IgD-negative memory B cell (primary cell): ENCODE measurements at regions not wholly inside any gene's neighbourhood (a gene's known extent, or its start where the extent isn't known, plus 50 kb on each side); places are given as distances from the start of the nearest gene placed in this dataset.

Experiments
- H3K27ac Mint-ChIP-seq, 3 donors: one replicate each; pipeline ENCODE4 v1.8.0; 2020 to 2022; ENCODE audit warnings: mild to moderate bottlenecking in 3 of 3, mixed read lengths in 3 of 3, moderate library complexity in 1 of 3
- H3K27me3 Mint-ChIP-seq: one replicate; pipeline ENCODE4 v1.8.0; 2021; ENCODE audit warnings: mixed read lengths
- H3K36me3 Mint-ChIP-seq: one replicate; pipeline ENCODE4 v1.8.0; 2020; ENCODE audit warnings: mild to moderate bottlenecking, mixed read lengths
- H3K4me1 Mint-ChIP-seq, 3 donors: one replicate each; pipeline ENCODE4 v1.8.0; 2020 to 2022; ENCODE audit warnings: mixed read lengths in 3 of 3, mild to moderate bottlenecking in 1 of 3
- H3K4me3 Mint-ChIP-seq, 4 donors: one replicate each; pipeline ENCODE4 v1.8.0; 2020 to 2022; ENCODE audit warnings: mild to moderate bottlenecking in 4 of 4, mixed read lengths in 4 of 4, moderate library complexity in 3 of 4
- H3K9me3 Mint-ChIP-seq, 3 donors: one replicate each; pipeline ENCODE4 v1.8.0; 2020 to 2021; ENCODE audit warnings: mixed read lengths in 3 of 3, mild to moderate bottlenecking in 1 of 3

DNA sequence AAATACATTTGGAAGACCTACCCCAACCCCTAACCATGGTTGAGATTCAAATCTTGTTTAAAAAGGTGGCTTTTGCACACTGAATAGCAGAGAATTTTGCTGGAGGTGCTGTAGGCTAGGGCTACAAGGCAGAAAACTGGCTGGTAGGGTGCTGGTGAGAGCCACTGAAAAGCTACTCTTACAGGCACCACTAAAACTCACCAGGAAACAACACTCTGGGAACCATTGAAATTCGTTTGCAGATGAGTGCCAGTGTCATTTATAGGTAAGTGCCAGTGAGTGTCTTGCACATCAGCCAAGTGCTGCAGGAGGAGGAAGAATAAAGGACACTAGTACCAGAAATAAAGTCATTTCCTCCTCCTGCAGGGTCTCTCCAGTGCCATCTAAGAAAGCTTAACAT is 610.2 kb downstream of the ZNF385D start:
- H3K4me1 Mint-ChIP-seq = no peaks in the 10 kb centered on the region
- H3K36me3 Mint-ChIP-seq = no peaks in the 10 kb centered on the region
- no peak overlapping the region for H3K4me3 Mint-ChIP-seq
- peaks cover 0 to 3% (median 2%) of the 10 kb centered on the region in 3 donors for H3K9me3 Mint-ChIP-seq
- no peaks in the 10 kb centered on the region for H3K27me3 Mint-ChIP-seq
- no peak overlapping the region for H3K27ac Mint-ChIP-seq

- Mint-ChIP-seq H3K36me3 (no peaks in the 10 kb centered on the region), H3K4me3 (no peak overlapping the region), H3K27me3 (no peaks in the 10 kb centered on the region), H3K9me3 (peaks cover 0 to 3% (median 0%) of the 10 kb centered on the region in 3 donors), H3K27ac (no peak overlapping the region), H3K4me1 (no peaks in the 10 kb centered on the region)
These were observed 612.9 kb downstream of the ZNF385D start for GRCh38 chr3:21138085-21138484.

DNA sequence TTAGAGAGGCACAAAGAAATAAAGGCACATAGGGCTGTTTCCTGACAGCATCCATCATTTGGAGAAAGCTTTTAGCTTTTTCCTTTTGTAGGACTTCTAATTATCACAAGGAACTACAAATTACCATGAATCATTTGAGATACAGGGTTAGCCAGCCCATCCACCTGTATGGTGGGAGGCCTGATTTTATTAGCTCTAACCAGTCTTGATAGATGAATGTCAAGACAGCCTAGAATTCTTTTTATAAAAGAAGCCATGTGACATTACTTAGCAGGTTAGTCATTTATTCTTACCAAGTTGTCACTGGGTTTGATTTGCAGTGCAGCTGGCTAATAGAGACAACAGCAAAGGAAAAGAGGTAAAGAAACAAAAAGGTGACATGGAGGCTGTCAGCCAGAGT is 618.1 kb downstream of the ZNF385D start:
- Mint-ChIP-seq H3K27me3 (no peaks in the 10 kb centered on the region), H3K36me3 (no peaks in the 10 kb centered on the region), H3K27ac (no peak overlapping the region), H3K4me3 (no peak overlapping the region), H3K9me3 (peaks cover 3 to 10% (median 8%) of the 10 kb centered on the region in 3 donors), H3K4me1 (no peaks in the 10 kb centered on the region)

GRCh38 chr3:21120826-21121225 is 630.2 kb downstream of the ZNF385D start:
- Mint-ChIP-seq H3K27me3 (no peaks in the 10 kb centered on the region), H3K27ac (no peak overlapping the region), H3K4me3 (no peak overlapping the region), H3K36me3 (peaks cover 3% of the 10 kb centered on the region), H3K4me1 (no peaks in the 10 kb centered on the region), H3K9me3 (peaks cover 0 to 12% (median 4%) of the 10 kb centered on the region in 3 donors)

- Mint-ChIP-seq H3K4me3 (no peak overlapping the region), H3K36me3 (peaks cover 1% of the 10 kb centered on the region), H3K27me3 (no peaks in the 10 kb centered on the region), H3K27ac (no peak overlapping the region), H3K9me3 (peaks cover 0 to 30% (median 3%) of the 10 kb centered on the region in 3 donors), H3K4me1 (no peaks in the 10 kb centered on the region)
These were observed 633.6 kb downstream of the ZNF385D start for GRCh38 chr3:21117370-21117769.

GRCh38 chr3:21109056-21109455 is 642.0 kb downstream of the ZNF385D start:
- Mint-ChIP-seq H3K9me3 (peaks cover 3 to 12% (median 4%) of the 10 kb centered on the region in 3 donors), H3K4me1 (no peaks in the 10 kb centered on the region), H3K27ac (no peak overlapping the region), H3K27me3 (no peaks in the 10 kb centered on the region), H3K4me3 (no peak overlapping the region), H3K36me3 (no peaks in the 10 kb centered on the region)

DNA sequence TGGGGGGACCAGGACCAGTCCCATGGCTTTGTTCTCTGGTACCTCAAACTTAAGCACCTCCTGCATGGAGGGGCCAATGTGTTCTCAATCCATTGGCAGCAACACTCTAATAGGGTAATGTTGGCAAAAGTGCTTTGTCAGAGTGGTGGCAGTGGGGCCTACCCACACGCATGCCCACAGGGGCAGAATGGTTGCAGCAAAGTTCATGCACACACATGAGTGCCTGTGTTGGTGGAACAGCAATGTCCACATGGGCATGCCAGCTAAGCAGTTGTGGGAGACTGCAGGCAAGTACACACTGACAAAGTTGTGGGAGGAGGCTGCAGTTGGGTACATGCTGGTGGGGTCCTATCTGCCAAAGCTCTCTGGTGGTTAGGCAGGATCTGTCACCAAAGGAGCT is 645.2 kb downstream of the ZNF385D start:
- Mint-ChIP-seq H3K36me3 (no peaks in the 10 kb centered on the region), H3K27me3 (no peaks in the 10 kb centered on the region), H3K9me3 (peaks cover 3 to 12% (median 4%) of the 10 kb centered on the region in 3 donors), H3K27ac (no peak overlapping the region), H3K4me1 (no peaks in the 10 kb centered on the region), H3K4me3 (no peak overlapping the region)

GRCh38 chr3:21100656-21101359 is 650.2 kb downstream of the ZNF385D start:
- Mint-ChIP-seq H3K36me3 (no peaks in the 10 kb centered on the region), H3K9me3 (peaks cover 3 to 12% (median 5%) of the 10 kb centered on the region in 3 donors), H3K4me1 (no peaks in the 10 kb centered on the region)

GRCh38 chr3:21094686-21095085 is 656.3 kb downstream of the ZNF385D start:
- H3K4me3 Mint-ChIP-seq = no peak overlapping the region
- H3K4me1 Mint-ChIP-seq = no peaks in the 10 kb centered on the region
- H3K36me3 Mint-ChIP-seq = no peaks in the 10 kb centered on the region
- peaks cover 0 to under 1% (median 0%) of the 10 kb centered on the region in 3 donors for H3K9me3 Mint-ChIP-seq
- no peak overlapping the region for H3K27ac Mint-ChIP-seq
- H3K27me3 Mint-ChIP-seq = no peaks in the 10 kb centered on the region

More at GRCh38 chr3:21100656-21101359, 650.2 kb downstream of the ZNF385D start:
- Mint-ChIP-seq H3K27me3 (no peaks in the 10 kb centered on the region), H3K27ac (no peak overlapping the region), H3K4me3 (no peak overlapping the region)

DNA sequence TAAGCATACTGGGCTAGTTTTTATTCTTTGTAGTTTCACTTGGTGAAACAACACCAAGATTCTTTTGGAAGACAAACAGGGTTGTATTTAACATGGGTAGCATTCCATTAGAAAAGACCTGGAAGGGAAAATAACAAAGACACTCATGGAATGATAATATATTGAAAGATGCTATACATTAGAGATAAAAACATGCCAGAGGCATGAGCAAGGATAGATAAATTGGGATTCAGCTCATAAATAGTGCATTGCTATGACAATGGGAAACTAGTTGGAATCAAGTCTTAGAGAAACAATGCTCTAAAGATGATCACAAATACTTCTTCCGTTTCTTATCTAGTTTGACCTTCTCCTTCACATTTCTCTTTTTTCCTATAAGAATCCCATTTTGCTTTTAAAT is 677.4 kb downstream of the ZNF385D start:
- H3K4me3 Mint-ChIP-seq = no peak overlapping the region
- no peaks in the 10 kb centered on the region for H3K36me3 Mint-ChIP-seq
- H3K27ac Mint-ChIP-seq = no peak overlapping the region
- no peaks in the 10 kb centered on the region for H3K27me3 Mint-ChIP-seq
- peaks cover 0 to 2% (median 0%) of the 10 kb centered on the region in 3 donors for H3K4me1 Mint-ChIP-seq
- H3K9me3 Mint-ChIP-seq = peaks cover 0 to 10% (median 7%) of the 10 kb centered on the region in 3 donors

DNA sequence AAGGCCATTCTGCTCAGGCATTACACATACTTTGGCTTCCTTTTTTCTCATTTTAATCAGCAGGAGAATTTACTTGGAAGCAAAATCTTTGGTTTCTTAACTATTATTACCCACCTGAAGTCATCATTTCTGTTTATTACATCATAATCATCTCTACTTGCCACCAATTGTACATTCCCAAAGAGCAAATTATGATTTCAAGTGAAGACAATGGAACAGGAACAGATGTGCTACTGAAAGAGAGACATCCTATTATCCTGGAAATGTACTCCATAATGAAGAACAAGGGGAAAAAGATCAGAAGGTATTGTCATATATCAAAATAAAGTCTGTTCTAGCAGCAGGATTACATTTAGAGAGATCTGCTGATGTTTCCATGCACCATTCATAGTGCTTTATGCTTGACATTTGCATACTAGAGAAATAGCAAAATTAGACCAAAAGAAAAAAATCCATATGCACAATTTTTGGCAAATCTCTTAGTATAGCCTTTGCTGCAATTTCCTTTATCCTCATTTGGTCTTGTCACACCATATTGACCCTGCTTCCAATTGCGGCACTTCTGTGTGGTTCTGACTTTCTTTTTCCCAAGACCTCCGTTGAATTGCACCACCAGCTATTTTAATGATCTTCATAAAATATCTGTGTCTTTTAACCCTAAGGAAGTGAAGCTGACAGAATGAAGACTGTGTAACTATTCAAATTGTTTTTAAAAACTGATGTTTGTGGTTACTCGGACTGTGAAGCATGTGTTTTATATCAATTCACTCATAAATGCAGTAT is 683.8 kb downstream of the ZNF385D start:
- no peaks in the 10 kb centered on the region for H3K27me3 Mint-ChIP-seq
- H3K27ac Mint-ChIP-seq = no peak overlapping the region
- peaks cover 0 to 5% (median 5%) of the 10 kb centered on the region in 3 donors for H3K9me3 Mint-ChIP-seq
- H3K4me3 Mint-ChIP-seq = no peak overlapping the region
- H3K36me3 Mint-ChIP-seq = peaks cover 2% of the 10 kb centered on the region
- peaks cover 0 to under 1% (median 0%) of the 10 kb centered on the region in 3 donors for H3K4me1 Mint-ChIP-seq

- H3K4me1 Mint-ChIP-seq = no peaks in the 10 kb centered on the region
- H3K27me3 Mint-ChIP-seq = no peaks in the 10 kb centered on the region
- H3K36me3 Mint-ChIP-seq = peaks cover 2% of the 10 kb centered on the region
- H3K4me3 Mint-ChIP-seq = peak overlapping the region in 1 of 4 donors; percentile 8
- no peak overlapping the region for H3K27ac Mint-ChIP-seq
- H3K9me3 Mint-ChIP-seq = no peaks in the 10 kb centered on the region
These were observed 688.1 kb downstream of the ZNF385D start for GRCh38 chr3:21062831-21063294.

DNA sequence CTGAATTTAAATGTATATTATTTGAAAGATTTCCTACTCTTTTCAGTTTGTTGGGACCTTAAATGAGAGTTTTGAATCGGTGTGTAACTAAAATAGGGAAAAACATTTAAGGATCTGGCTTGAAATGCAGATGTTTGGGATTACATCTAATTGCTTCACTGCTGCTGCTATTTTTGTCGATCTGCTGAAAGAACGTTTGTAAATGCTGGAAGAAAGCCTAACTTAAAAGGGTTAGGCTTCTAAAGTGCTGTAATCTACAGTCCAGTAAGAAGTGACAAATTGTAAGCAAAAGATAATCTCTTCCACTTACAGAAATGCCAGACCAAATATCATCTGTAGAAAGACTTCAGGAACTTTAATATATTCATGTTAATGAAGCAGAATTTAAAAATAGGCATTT is 691.6 kb downstream of the ZNF385D start:
- no peaks in the 10 kb centered on the region for H3K9me3 Mint-ChIP-seq
- no peak overlapping the region for H3K4me3 Mint-ChIP-seq
- H3K27me3 Mint-ChIP-seq = no peaks in the 10 kb centered on the region
- no peaks in the 10 kb centered on the region for H3K36me3 Mint-ChIP-seq
- no peaks in the 10 kb centered on the region for H3K4me1 Mint-ChIP-seq
- H3K27ac Mint-ChIP-seq = no peak overlapping the region

- peaks cover 0 to 2% (median 0%) of the 10 kb centered on the region in 3 donors for H3K9me3 Mint-ChIP-seq
- no peaks in the 10 kb centered on the region for H3K27me3 Mint-ChIP-seq
- H3K4me3 Mint-ChIP-seq = no peak overlapping the region
- H3K4me1 Mint-ChIP-seq = no peaks in the 10 kb centered on the region
- no peaks in the 10 kb centered on the region for H3K36me3 Mint-ChIP-seq
- H3K27ac Mint-ChIP-seq = no peak overlapping the region
These were observed 694.7 kb downstream of the ZNF385D start for GRCh38 chr3:21056293-21056692.

- peaks cover 0 to 2% (median 0%) of the 10 kb centered on the region in 3 donors for H3K4me1 Mint-ChIP-seq
- H3K36me3 Mint-ChIP-seq = no peaks in the 10 kb centered on the region
- H3K27ac Mint-ChIP-seq = no peak overlapping the region
- H3K27me3 Mint-ChIP-seq = no peaks in the 10 kb centered on the region
- H3K9me3 Mint-ChIP-seq = peaks cover 0 to 2% (median 0%) of the 10 kb centered on the region in 3 donors
- no peak overlapping the region for H3K4me3 Mint-ChIP-seq
These were observed 696.0 kb downstream of the ZNF385D start for GRCh38 chr3:21055015-21055414.
